Endothelial cell of umbilical vein (primary cell): ENCODE measurements at regions not wholly inside any gene's neighbourhood (a gene's known extent, or its start where the extent isn't known, plus 50 kb on each side); places are given as distances from the start of the nearest gene placed in this dataset.

Experiments used
- BruUV-seq: library from RNA; stranded (reverse); fragments of 400-500 nt; replicated peaks from 2 replicates; lab custom pipeline; 2021; lab: Mats Ljungman, UMichigan
- CTCF ChIA-PET: fragments of 300-600, 350-600 bp; sonication (Branson Sonifier 250); formaldehyde crosslinking; loops from one replicate; lab custom pipeline; 2021; ENCODE audit warnings: antibody characterized with exemption, inconsistent platforms; lab: Charles Lee
- POLR2A ChIA-PET: fragments of 300-600, 350-600 bp; sonication (Branson Sonifier 250); formaldehyde crosslinking; loops from one replicate; lab custom pipeline; 2021; ENCODE audit warnings: antibody characterized with exemption, inconsistent platforms; lab: Charles Lee
- DNase-seq: peaks from one replicate; pipeline ENCODE4 v3.0.0-alpha.2; 2011; ENCODE audit warnings: low read depth, low spot score
- FAIRE-seq: peaks from 2 replicates; lab custom pipeline; 2011; peaks lifted over from hg19 to GRCh38; lab: Jason Lieb, UNC
- H2AFZ ChIP-seq: 2 replicates; pipeline ENCODE4 v1.6.0; 2012; ENCODE audit warnings: low read depth, low read length, control low read depth, inconsistent platforms
- H3K27ac ChIP-seq: 2 replicates; pipeline ENCODE4 v1.5.1; 2011; ENCODE audit warnings: low read depth, mild to moderate bottlenecking, control low read depth, low read length, moderate library complexity; ENCODE audit not compliant: insufficient read depth
- H3K27me3 ChIP-seq, 2 experiments: 2 replicates each; pipeline versions ENCODE4 v1.6.0 to v1.6.1; 2011; ENCODE audit warnings: low read length in 2 of 2, mixed read lengths in 1 of 2; ENCODE audit not compliant: control insufficient read depth in 2 of 2, insufficient read depth in 2 of 2
- H3K36me3 ChIP-seq, 2 experiments: 2 replicates in 1 of 2; 3 replicates in 1 of 2; pipeline ENCODE4 v1.5.1; 2011; ENCODE audit warnings: low read length in 2 of 2, mild to moderate bottlenecking in 1 of 2, moderate library complexity in 1 of 2; ENCODE audit not compliant: control insufficient read depth in 2 of 2, insufficient read depth in 2 of 2; ENCODE audit errors: extremely low read depth in 1 of 2
- H3K4me1 ChIP-seq: 3 replicates; pipeline ENCODE4 v1.5.1; 2011; ENCODE audit warnings: mild to moderate bottlenecking, low read length; ENCODE audit not compliant: control insufficient read depth, insufficient read depth; ENCODE audit errors: extremely low read depth
- H3K4me2 ChIP-seq: 2 replicates; pipeline ENCODE4 v1.6.1; 2011; ENCODE audit warnings: low read length, control low read depth, mixed read lengths; ENCODE audit not compliant: insufficient read depth
- H3K4me3 ChIP-seq, 3 experiments: fragments of 200-600 bp in 1 of 3; sonication (generic), shearing (Covaris generic) in 1 of 3; replicated peaks in 1 of 3; 2 replicates each; pipeline ENCODE4 v1.5.1; 2011 to 2016; ENCODE audit warnings: control low read depth in 3 of 3, low read length in 3 of 3, mild to moderate bottlenecking in 2 of 3, inconsistent platforms in 1 of 3, low read depth in 1 of 3, moderate library complexity in 1 of 3; ENCODE audit not compliant: insufficient read depth in 1 of 3
- H3K79me2 ChIP-seq: 2 replicates; pipeline ENCODE4 v1.6.0; 2012; ENCODE audit warnings: low read length, inconsistent platforms; ENCODE audit not compliant: control insufficient read depth, insufficient read depth
- H3K9ac ChIP-seq: replicated peaks from 2 replicates; pipeline ENCODE3; 2011; ENCODE audit warnings: low read length, control low read depth; ENCODE audit not compliant: insufficient read depth; ENCODE audit errors: extremely low read depth
- H3K9me1 ChIP-seq: replicated peaks from 3 replicates; pipeline ENCODE4 v1.6.0; 2011; ENCODE audit warnings: mild to moderate bottlenecking, low read length; ENCODE audit not compliant: control insufficient read depth, insufficient read depth; ENCODE audit errors: extremely low read depth
- H3K9me3 ChIP-seq: replicated peaks from 2 replicates; pipeline ENCODE4 v1.5.1; 2012; ENCODE audit warnings: low read length, inconsistent platforms; ENCODE audit not compliant: control insufficient read depth, insufficient read depth
- H4K20me1 ChIP-seq: replicated peaks from 2 replicates; pipeline ENCODE3; 2011; ENCODE audit warnings: mild to moderate bottlenecking, low read length; ENCODE audit not compliant: control insufficient read depth, insufficient read depth; ENCODE audit errors: extremely low read depth
- CTCF ChIP-seq, 2 donors: IDR thresholded peaks; 1 replicate in 1 of 2; 2 replicates in 1 of 2; pipeline ENCODE4 v1.5.1; 2011; ENCODE audit warnings: low read length in 2 of 2, mild to moderate bottlenecking in 2 of 2, moderate library complexity in 2 of 2, control low read depth in 1 of 2, inconsistent platforms in 1 of 2, low read depth in 1 of 2; ENCODE audit not compliant: insufficient read depth in 1 of 2; ENCODE audit errors: extremely low read depth in 1 of 2
- EZH2 ChIP-seq: IDR thresholded peaks from 2 replicates; pipeline ENCODE4 v1.6.1; 2012; ENCODE audit warnings: borderline replicate concordance, low read depth, mild to moderate bottlenecking, moderate library complexity, low read length, inconsistent platforms; ENCODE audit not compliant: severe bottlenecking
- FOS ChIP-seq: IDR thresholded peaks from 2 replicates; pipeline ENCODE4 v1.6.1; 2011; ENCODE audit warnings: mild to moderate bottlenecking, low read length, moderate library complexity, borderline replicate concordance; ENCODE audit not compliant: insufficient read depth
- GATA2 ChIP-seq: IDR thresholded peaks from 2 replicates; pipeline ENCODE4 v1.7.0; 2011; ENCODE audit warnings: low read depth, mild to moderate bottlenecking, moderate library complexity, mixed read lengths, low read length; ENCODE audit not compliant: insufficient read length, insufficient read depth
- JUN ChIP-seq: IDR thresholded peaks from 2 replicates; pipeline ENCODE4 v1.6.1; 2011; ENCODE audit warnings: borderline replicate concordance, low read depth; ENCODE audit not compliant: insufficient read length, insufficient read depth
- MAX ChIP-seq: IDR thresholded peaks from 2 replicates; pipeline ENCODE4 v1.6.1; 2011; ENCODE audit not compliant: insufficient read depth, insufficient read length
- MYC ChIP-seq: IDR thresholded peaks from one replicate; pipeline ENCODE4 v1.6.1; 2011; ENCODE audit warnings: mild to moderate bottlenecking, low read depth, low read length
- POLR2A ChIP-seq: IDR thresholded peaks from 2 replicates; pipeline ENCODE4 v1.6.1; 2012; ENCODE audit warnings: low read depth, mild to moderate bottlenecking, control low read depth, low read length
- POLR2AphosphoS5 ChIP-seq: IDR thresholded peaks from 2 replicates; pipeline ENCODE4 v1.6.1; 2012; ENCODE audit warnings: low read depth, mild to moderate bottlenecking, control low read depth, low read length, moderate library complexity; ENCODE audit not compliant: insufficient read depth
- dilution Hi-C: fragments of 300-500 bp; cut with MboI; formaldehyde crosslinking; loops from one replicate; pipeline ENCODE4 v1.15.0; 2019; ENCODE audit warnings: low sequenced_read_pairs; ENCODE audit not compliant: extremely low pct_ligation_motif_present
- intact Hi-C: fragments of 100-400 bp; cut with micrococcal nuclease; formaldehyde crosslinking; loops from one replicate; pipeline ENCODE4 v1.10.0; 2022

- BruUV-seq: no TSS peak
- FAIRE-seq (no peak), DNase-seq (no peak)
- H3K4me3 ChIP-seq: no peak overlapping the region
- dilution Hi-C loops (no loop called here), intact Hi-C loops (no loop called here)
- peaks cover 8% of the 10 kb centered on the region for H3K4me1 ChIP-seq
- H3K9ac ChIP-seq: no peak overlapping the region
- ChIA-PET CTCF (interaction anchor here (1.0 kb wide), 2 partner anchors 10 to 13 kb away, joined by 4 to 5 read pairs; no protein-coding TSS in a partner anchor), POLR2A (no interaction called here)
- H3K27me3 ChIP-seq: no peaks in the 10 kb centered on the region
- no peaks in the 10 kb centered on the region for H3K9me3 ChIP-seq
- TF ChIP-seq JUN (no peak), POLR2A (no peak), MYC (no peak), GATA2 (no peak), POLR2AphosphoS5 (no peak), FOS (no peak), EZH2 (no peak), CTCF (IDR thresholded peaks at IDR 0.05; ENCODE audit: extremely low read depth in 1 of 2, insufficient read depth in 1 of 2, low read depth in 1 of 2, low read length in 2 of 2) (no peak), MAX (no peak)
- H3K36me3 ChIP-seq: no peaks in the 10 kb centered on the region
- no peaks in the 10 kb centered on the region for H3K9me1 ChIP-seq
- H3K79me2 ChIP-seq: no peaks in the 10 kb centered on the region
- no peak overlapping the region for H3K4me2 ChIP-seq
- H2AFZ ChIP-seq: no peak overlapping the region
- H3K27ac ChIP-seq: no peak overlapping the region
- H4K20me1 ChIP-seq: no peaks in the 10 kb centered on the region
These were observed 271.7 kb downstream of the UACA start for GRCh38 chr15:70491641-70492040.
